AG09319 (cell line): ENCODE measurements at regions not wholly inside any gene's neighbourhood (a gene's known extent, or its start where the extent isn't known, plus 50 kb on each side); places are given as distances from the start of the nearest gene placed in this dataset.

Source experiments
- DNase-seq: peaks from one replicate; pipeline ENCODE4 v3.0.0-alpha.2; 2010; ENCODE audit warnings: low read depth; ENCODE audit errors: extremely low read depth
- TF ChIP-seq, protein P1 (sequence below): IDR thresholded peaks from 2 replicates; pipeline ENCODE4 v1.5.1; 2011; ENCODE audit warnings: low read depth, mild to moderate bottlenecking, inconsistent platforms, low read length, moderate library complexity

DNA sequence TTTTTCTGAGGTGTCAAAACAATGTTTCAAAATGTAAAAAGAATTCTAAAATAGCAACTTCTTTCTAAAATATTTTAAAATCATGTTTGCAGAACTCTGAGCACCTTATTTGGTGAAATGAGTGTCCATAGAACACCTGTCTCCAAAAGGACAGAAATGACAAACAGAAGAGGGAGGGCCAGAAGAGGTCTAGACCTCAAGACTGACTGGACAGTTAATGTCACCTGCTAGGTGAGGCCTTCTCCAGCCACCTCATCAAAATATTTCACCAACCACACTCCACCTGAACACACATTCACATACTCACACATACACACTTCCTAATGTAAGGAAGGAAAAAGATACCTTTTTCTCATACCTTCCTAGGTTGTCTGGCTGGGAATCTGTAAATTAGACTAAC, 147.8 kb upstream of the PLEKHA5 start:
- DNase-seq, result no peak
- TF ChIP-seq, protein P1, sequence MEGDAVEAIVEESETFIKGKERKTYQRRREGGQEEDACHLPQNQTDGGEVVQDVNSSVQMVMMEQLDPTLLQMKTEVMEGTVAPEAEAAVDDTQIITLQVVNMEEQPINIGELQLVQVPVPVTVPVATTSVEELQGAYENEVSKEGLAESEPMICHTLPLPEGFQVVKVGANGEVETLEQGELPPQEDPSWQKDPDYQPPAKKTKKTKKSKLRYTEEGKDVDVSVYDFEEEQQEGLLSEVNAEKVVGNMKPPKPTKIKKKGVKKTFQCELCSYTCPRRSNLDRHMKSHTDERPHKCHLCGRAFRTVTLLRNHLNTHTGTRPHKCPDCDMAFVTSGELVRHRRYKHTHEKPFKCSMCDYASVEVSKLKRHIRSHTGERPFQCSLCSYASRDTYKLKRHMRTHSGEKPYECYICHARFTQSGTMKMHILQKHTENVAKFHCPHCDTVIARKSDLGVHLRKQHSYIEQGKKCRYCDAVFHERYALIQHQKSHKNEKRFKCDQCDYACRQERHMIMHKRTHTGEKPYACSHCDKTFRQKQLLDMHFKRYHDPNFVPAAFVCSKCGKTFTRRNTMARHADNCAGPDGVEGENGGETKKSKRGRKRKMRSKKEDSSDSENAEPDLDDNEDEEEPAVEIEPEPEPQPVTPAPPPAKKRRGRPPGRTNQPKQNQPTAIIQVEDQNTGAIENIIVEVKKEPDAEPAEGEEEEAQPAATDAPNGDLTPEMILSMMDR, result no peak

DNA sequence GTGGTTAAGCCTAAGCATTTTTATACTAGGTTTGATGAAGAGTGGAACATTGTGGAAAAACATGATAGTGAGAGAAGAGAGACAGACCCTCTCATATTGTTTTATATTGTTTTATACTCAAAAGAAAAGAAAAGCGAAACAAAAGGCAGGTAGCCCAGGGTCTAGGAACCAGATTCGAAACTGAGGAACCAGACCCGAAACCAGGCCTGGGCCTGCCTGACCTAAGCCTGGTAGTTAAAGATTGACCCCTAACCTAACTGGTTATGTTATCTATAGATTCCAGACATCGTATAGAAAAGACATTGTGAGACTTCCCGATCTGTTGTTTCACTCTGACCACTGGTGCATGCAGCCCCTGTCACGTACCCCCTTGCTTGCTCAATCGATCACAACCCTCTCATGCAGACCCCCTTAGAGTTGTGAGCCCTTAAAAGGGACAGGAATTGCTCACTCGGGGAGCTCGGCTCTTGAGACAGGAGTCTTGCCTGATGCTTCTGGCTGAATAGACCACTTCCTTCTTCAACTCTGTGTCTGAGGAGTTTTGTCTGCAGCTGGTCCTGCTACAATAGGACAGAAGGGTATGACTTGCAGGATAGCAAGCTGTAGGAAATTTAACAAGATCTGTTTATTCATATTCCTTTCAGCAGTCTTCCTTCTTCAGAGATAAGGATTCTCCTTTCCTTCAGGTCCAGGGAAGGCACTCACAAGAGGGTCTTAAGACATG, 147.1 kb upstream of the PLEKHA5 start:
- DNase-seq, result no peak

DNA sequence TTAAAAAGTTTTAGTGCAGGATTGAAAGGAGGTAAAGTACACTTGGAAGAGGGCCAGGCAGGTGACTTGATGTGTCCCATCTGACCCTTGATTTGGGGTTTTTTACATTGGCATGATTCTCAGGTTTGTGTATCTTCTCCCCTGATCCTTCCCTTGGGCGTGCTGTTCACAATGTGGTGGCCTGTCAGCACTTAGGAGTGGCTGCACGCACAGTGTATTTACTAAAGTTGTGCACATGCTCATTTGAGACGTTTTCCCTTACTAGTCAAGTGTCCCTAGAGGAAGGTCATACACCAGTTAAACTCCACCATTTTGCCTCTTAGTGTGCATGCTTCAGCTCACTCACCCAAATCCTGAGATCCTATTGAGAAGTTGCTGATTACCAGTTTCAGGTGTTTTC, 145.7 kb upstream of the PLEKHA5 start:
- TF ChIP-seq, protein P1, result no peak
- no peak for DNase-seq

More for the DNA sequence above, 147.1 kb upstream of the PLEKHA5 start:
- TF ChIP-seq, protein P1, result no peak

DNA sequence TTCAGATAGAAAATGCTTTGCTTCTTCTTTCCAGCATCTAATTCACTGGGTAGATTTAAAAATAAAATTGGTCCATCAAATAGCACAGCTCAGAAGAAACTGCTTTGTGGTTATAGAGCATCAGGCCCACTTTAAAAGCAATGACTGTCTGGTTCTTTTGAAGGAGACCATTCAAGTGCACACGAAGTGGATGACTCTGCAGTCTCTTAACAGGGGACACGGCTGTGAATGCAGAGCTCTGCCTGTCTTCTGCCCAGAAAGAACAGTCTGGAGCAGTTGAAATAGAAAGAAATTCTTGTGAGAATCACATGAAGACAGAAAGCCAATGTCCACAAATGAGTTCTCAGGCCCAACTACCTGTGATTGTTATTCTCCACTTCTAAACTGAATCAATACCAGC, 138.7 kb upstream of the PLEKHA5 start:
- no peak for DNase-seq
- TF ChIP-seq, protein P1, result no peak

DNA sequence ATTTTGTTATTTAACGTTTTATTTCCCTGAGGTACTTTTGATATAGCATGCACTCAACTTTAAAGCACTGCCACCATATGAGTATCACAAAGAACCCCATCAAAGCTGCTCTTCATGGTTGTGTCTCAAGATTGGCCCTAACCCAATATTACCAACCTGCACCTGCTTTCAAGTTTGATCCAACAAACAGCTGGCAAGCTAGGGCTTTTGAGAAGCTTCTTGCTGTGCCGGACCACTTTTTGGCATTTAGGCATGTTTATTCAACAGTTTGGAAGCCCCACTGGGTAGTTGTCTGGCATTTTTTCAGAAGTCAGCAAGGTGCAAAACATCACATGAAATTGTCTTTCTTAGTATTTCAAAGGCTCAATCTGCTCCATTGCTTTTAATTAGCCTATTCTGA, 137.2 kb upstream of the PLEKHA5 start:
- no peak for DNase-seq
- TF ChIP-seq, protein P1, result no peak

DNA sequence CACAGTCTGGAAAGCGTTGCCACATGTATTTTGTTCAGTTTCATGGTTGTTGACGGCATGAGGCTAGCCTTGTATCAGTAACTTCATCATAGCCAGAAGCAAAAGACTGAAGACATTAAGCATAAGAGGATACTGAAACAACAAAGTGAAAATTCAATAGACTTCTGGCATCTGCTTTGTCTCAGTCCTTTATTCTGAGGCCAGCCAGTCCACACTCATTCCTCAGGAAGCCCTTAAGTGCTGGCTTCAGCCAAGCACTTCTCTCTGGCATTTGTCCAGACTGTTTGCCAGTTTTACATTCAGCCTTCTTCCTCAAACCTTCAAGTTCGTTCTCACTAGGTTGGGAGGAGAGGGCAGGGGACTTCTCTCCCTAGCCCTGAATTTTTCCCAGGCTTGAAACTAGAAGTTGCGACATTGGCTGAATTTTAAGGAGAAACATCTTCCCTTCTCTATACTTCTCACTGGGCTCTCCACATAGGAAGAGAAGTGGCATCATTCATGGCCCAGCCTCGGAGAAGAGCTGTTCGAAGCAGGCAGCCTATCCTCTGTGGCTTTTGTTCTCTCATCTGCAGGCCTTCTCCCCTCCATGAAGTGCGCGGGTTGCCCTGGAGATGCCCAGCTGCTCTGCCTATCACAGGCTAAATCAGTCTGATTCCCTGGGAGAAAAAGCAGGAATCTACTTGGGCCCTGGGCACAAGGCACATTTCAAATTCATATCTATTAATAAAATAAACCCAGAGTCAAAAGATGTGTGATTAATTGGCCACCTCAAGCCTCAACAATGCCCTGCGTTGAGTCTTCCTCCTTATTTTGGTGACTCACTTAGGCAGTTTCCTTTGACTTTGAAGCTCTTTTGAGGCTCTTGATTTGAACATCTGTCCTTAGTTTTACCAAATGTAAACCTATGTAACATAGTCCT, 130.9 kb upstream of the PLEKHA5 start:
- DNase-seq, result peak; percentile 52
- TF ChIP-seq, protein P1, result no peak

DNA sequence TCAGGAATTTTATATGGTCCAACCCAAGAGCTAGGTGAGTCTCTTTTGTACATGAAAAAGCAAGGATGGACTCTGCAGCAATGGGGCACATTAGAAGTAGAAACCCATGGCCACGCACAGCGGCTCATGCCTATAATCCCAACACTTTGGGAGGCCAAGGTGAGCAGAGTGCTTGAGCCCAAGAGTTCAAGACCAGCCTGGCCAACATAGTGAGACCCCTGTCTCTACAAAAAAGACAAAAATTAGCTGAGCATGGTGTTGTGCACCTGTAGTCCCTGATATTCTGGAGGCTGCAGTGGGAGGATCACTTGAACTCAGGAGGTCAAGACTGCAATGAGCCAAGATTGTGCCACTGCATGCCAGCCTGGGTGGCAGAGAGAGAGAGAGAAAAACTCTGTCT, 128.7 kb upstream of the PLEKHA5 start:
- TF ChIP-seq, protein P1, result no peak
- no peak for DNase-seq
